H9 (cell line): ENCODE measurements at regions not wholly inside any gene's neighbourhood (a gene's known extent, or its start where the extent isn't known, plus 50 kb on each side); places are given as distances from the start of the nearest gene placed in this dataset.

ENCODE experiments used
- DNase-seq: peaks from one replicate; pipeline ENCODE4 v3.0.0-alpha.2; 2017
- H2AFZ ChIP-seq: one replicate; pipeline ENCODE4 v1.6.1; 2013; ENCODE audit warnings: mild to moderate bottlenecking, low read length, control low read depth, moderate library complexity
- H2AK5ac ChIP-seq: 2 replicates; pipeline ENCODE4 v1.6.1; 2013; ENCODE audit warnings: low read length, control low read depth, mixed read lengths; ENCODE audit not compliant: insufficient read length
- H2BK120ac ChIP-seq: one replicate; pipeline ENCODE4 v1.6.1; 2013; ENCODE audit warnings: low read depth, mild to moderate bottlenecking, low read length, control low read depth, inconsistent platforms; ENCODE audit not compliant: poor library complexity, severe bottlenecking
- H2BK12ac ChIP-seq: 2 replicates; pipeline ENCODE4 v1.6.1; 2013; ENCODE audit warnings: low read length, control low read depth, mixed read lengths, low read depth; ENCODE audit not compliant: insufficient read length
- H2BK15ac ChIP-seq: 2 replicates; pipeline ENCODE4 v1.6.1; 2013; ENCODE audit warnings: low read depth, low read length, control low read depth
- H2BK20ac ChIP-seq: one replicate; pipeline ENCODE4 v1.6.1; 2013; ENCODE audit warnings: low read depth, mild to moderate bottlenecking, low read length, control low read depth, inconsistent platforms; ENCODE audit not compliant: poor library complexity, severe bottlenecking
- H2BK5ac ChIP-seq: 2 replicates; pipeline ENCODE4 v1.6.1; 2013; ENCODE audit warnings: low read length, control low read depth, mixed read lengths; ENCODE audit not compliant: insufficient read length
- H3K14ac ChIP-seq: 2 replicates; pipeline ENCODE4 v1.6.1; 2013; ENCODE audit warnings: low read length, control low read depth; ENCODE audit not compliant: insufficient read depth
- H3K18ac ChIP-seq: 2 replicates; pipeline ENCODE4 v1.6.1; 2013; ENCODE audit warnings: low read depth, mild to moderate bottlenecking, mixed read lengths, low read length, control low read depth; ENCODE audit not compliant: insufficient read length
- H3K23ac ChIP-seq: 2 replicates; pipeline ENCODE4 v1.6.1; 2013; ENCODE audit warnings: low read length, control low read depth, mixed read lengths, low read depth; ENCODE audit not compliant: insufficient read length
- H3K23me2 ChIP-seq: 2 replicates; pipeline ENCODE4 v1.6.1; 2013; ENCODE audit warnings: low read depth, mild to moderate bottlenecking, mixed read lengths, low read length, control low read depth; ENCODE audit not compliant: insufficient read length, poor library complexity, severe bottlenecking
- H3K27ac ChIP-seq: 2 replicates; pipeline ENCODE4 v1.5.1; 2013; ENCODE audit warnings: low read length, control low read depth, mixed read lengths, low read depth; ENCODE audit not compliant: insufficient read length
- H3K27me3 ChIP-seq: 2 replicates; pipeline ENCODE4 v1.6.1; 2013; ENCODE audit warnings: low read length, control low read depth, inconsistent platforms; ENCODE audit not compliant: insufficient read depth
- H3K4ac ChIP-seq: 2 replicates; pipeline ENCODE4 v1.6.1; 2013; ENCODE audit warnings: low read depth, mild to moderate bottlenecking, control low read depth, inconsistent platforms, low read length, moderate library complexity
- H3K4me1 ChIP-seq: 2 replicates; pipeline ENCODE4 v1.6.1; 2013; ENCODE audit warnings: low read length, control low read depth, inconsistent platforms; ENCODE audit not compliant: insufficient read depth
- H3K4me2 ChIP-seq: 2 replicates; pipeline ENCODE4 v1.6.1; 2013; ENCODE audit warnings: low read length, control low read depth, mixed read lengths; ENCODE audit not compliant: insufficient read length, insufficient read depth
- H3K56ac ChIP-seq: 2 replicates; pipeline ENCODE4 v1.6.1; 2013; ENCODE audit warnings: low read depth, mild to moderate bottlenecking, mixed read lengths, low read length, control low read depth; ENCODE audit not compliant: insufficient read length
- H3K79me1 ChIP-seq: 2 replicates; pipeline ENCODE4 v1.6.1; 2013; ENCODE audit warnings: low read depth, mild to moderate bottlenecking, moderate library complexity, low read length, control low read depth, inconsistent platforms; ENCODE audit not compliant: insufficient read depth, poor library complexity, severe bottlenecking
- H3K79me2 ChIP-seq: 2 replicates; pipeline ENCODE4 v1.6.1; 2013; ENCODE audit warnings: low read length, control low read depth, inconsistent platforms; ENCODE audit not compliant: insufficient read depth
- H3K9ac ChIP-seq: 2 replicates; pipeline ENCODE4 v1.6.1; 2013; ENCODE audit warnings: low read length, control low read depth, mixed read lengths; ENCODE audit not compliant: insufficient read length; ENCODE audit errors: extremely low read depth
- H3K9me3 ChIP-seq: one replicate; pipeline ENCODE4 v1.6.1; 2013; ENCODE audit warnings: low read depth, low read length, inconsistent platforms; ENCODE audit not compliant: control insufficient read depth
- H3T11ph ChIP-seq: one replicate; pipeline ENCODE4 v1.6.1; 2013; ENCODE audit warnings: mild to moderate bottlenecking, low read length, control low read depth, inconsistent platforms
- H4K20me1 ChIP-seq: one replicate; pipeline ENCODE4 v1.6.1; 2013; ENCODE audit not compliant: control insufficient read depth, insufficient read length, insufficient read depth
- H4K5ac ChIP-seq: 2 replicates; pipeline ENCODE4 v1.6.1; 2013; ENCODE audit warnings: low read depth, mild to moderate bottlenecking, mixed read lengths, low read length, control low read depth; ENCODE audit not compliant: insufficient read length
- H4K8ac ChIP-seq: replicated peaks from 2 replicates; pipeline ENCODE4 v1.6.1; 2013; ENCODE audit warnings: low read length, control low read depth, mixed read lengths, low read depth; ENCODE audit not compliant: insufficient read length
- H4K91ac ChIP-seq: 2 replicates; pipeline ENCODE4 v1.6.1; 2013; ENCODE audit warnings: low read depth, mild to moderate bottlenecking, moderate library complexity, mixed read lengths, low read length, control low read depth; ENCODE audit not compliant: insufficient read length
- H3K27ac Mint-ChIP-seq, 3 experiments: 2 replicates in 2 of 3; 3 replicates in 1 of 3; pipeline ENCODE4 v1.8.0; 2020 to 2021; ENCODE audit warnings: mixed read lengths in 3 of 3, mild to moderate bottlenecking in 1 of 3, moderate library complexity in 1 of 3
- H3K27me3 Mint-ChIP-seq: 2 replicates; pipeline ENCODE4 v1.8.0; 2021; ENCODE audit warnings: low read depth, mild to moderate bottlenecking, moderate library complexity, mixed read lengths
- H3K36me3 Mint-ChIP-seq, 3 experiments: 2 replicates in 2 of 3; 3 replicates in 1 of 3; pipeline ENCODE4 v1.8.0; 2020 to 2021; ENCODE audit warnings: low read depth in 3 of 3, mixed read lengths in 3 of 3; ENCODE audit not compliant: insufficient read depth in 1 of 3
- H3K4me1 Mint-ChIP-seq, 2 experiments: 2 replicates each; pipeline ENCODE4 v1.8.0; 2020; ENCODE audit warnings: mixed read lengths in 2 of 2
- H3K4me3 Mint-ChIP-seq, 2 experiments: 2 replicates in 1 of 2; 3 replicates in 1 of 2; pipeline ENCODE4 v1.8.0; 2020 to 2021; ENCODE audit warnings: mild to moderate bottlenecking in 2 of 2, mixed read lengths in 2 of 2, moderate library complexity in 1 of 2
- H3K9me3 Mint-ChIP-seq, 2 experiments: 2 replicates in 1 of 2; 3 replicates in 1 of 2; pipeline ENCODE4 v1.8.0; 2020; ENCODE audit warnings: mild to moderate bottlenecking in 2 of 2, mixed read lengths in 2 of 2, moderate library complexity in 1 of 2
- WGBS: extraction: QIAGEN DNeasy Blood & Tissue Kit; methylation state at CpG from one replicate; pipeline ENCODE4 v1.1.7; 2013; ENCODE audit warnings: missing lambda C conversion rate, low lambda C conversion rate, mixed read lengths; ENCODE audit not compliant: insufficient read length; ENCODE audit errors: extremely low coverage; 5-methylcytosine and 5-hydroxymethylcytosine counted together
- TF ChIP-seq, protein P1 (sequence below): fragments of 200-600 bp; sonication (generic); conservative IDR thresholded peaks from 3 replicates; pipeline ENCODE4 v1.8.0; 2021; ENCODE audit warnings: antibody characterized with exemption, mild to moderate bottlenecking

DNA sequence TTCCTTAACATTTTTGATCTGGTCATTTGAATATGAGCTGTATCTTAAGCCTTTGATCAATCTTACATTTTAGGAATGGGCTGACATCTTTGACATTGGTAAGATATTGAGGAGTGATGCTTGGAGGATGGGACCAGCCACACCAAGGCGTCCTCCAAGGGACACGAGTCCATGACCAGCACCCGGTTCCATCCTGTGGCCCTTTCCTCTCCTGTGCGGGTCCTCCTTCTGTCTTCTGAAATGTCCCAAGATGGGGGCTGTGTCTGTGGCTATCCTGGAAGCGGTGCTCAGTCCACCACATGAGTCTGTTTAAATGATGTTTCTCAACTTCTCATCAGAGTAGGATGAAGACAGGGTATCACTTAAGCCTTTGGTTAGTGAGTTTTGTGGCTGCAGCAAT is 67.3 kb upstream of the SHH start:
- Histone ChIP-seq H3K27me3 (no peaks in the 10 kb centered on the region), H2BK120ac (no peak overlapping the region), H3K9me3 (no peaks in the 10 kb centered on the region), H3K4me1 (no peaks in the 10 kb centered on the region; the same call in 1 of the 2 replicates), H4K5ac (no peak overlapping the region), H3K4me2 (no peak overlapping the region), H2AK5ac (no peak overlapping the region), H3T11ph (no peak overlapping the region), H3K18ac (no peak overlapping the region), H3K79me1 (no peaks in the 10 kb centered on the region), H4K20me1 (no peaks in the 10 kb centered on the region), H3K14ac (no peak overlapping the region), H3K9ac (no peak overlapping the region), H3K27ac (no peak overlapping the region), H3K4ac (no peak overlapping the region), H3K56ac (no peak overlapping the region), H4K8ac (no peak overlapping the region), H3K23ac (no peak overlapping the region), H4K91ac (no peak overlapping the region), H3K23me2 (no peaks in the 10 kb centered on the region), H2BK5ac (no peak overlapping the region), H2BK15ac (no peak overlapping the region), H2BK12ac (no peak overlapping the region), H2BK20ac (no peak overlapping the region), H2AFZ (no peak overlapping the region), H3K79me2 (no peaks in the 10 kb centered on the region)
- TF ChIP-seq, protein P1, sequence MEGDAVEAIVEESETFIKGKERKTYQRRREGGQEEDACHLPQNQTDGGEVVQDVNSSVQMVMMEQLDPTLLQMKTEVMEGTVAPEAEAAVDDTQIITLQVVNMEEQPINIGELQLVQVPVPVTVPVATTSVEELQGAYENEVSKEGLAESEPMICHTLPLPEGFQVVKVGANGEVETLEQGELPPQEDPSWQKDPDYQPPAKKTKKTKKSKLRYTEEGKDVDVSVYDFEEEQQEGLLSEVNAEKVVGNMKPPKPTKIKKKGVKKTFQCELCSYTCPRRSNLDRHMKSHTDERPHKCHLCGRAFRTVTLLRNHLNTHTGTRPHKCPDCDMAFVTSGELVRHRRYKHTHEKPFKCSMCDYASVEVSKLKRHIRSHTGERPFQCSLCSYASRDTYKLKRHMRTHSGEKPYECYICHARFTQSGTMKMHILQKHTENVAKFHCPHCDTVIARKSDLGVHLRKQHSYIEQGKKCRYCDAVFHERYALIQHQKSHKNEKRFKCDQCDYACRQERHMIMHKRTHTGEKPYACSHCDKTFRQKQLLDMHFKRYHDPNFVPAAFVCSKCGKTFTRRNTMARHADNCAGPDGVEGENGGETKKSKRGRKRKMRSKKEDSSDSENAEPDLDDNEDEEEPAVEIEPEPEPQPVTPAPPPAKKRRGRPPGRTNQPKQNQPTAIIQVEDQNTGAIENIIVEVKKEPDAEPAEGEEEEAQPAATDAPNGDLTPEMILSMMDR: no peak
- no peak overlapping the region for H3K4me3 Mint-ChIP-seq
- peaks cover 4% of the 10 kb centered on the region for H3K27me3 Mint-ChIP-seq
- no peak overlapping the region; a peak in 1 of 7 replicates for H3K27ac Mint-ChIP-seq
- no CpG with 5 or more reads among the region's 5 CpGs for WGBS
- peaks cover 3% of the 10 kb centered on the region in 2 experiments; a peak in 2 of 4 replicates for H3K4me1 Mint-ChIP-seq
- H3K36me3 Mint-ChIP-seq: no peaks in the 10 kb centered on the region
- H3K9me3 Mint-ChIP-seq: no peaks in the 10 kb centered on the region
- no peak for DNase-seq
